A673 (cell line): ENCODE measurements at regions not wholly inside any gene's neighbourhood (a gene's known extent, or its start where the extent isn't known, plus 50 kb on each side); places are given as distances from the start of the nearest gene placed in this dataset.
"Not testable (repeated sequence)": the region's sequence is repeated elsewhere in the genome, so short reads cannot be mapped to it uniquely, and the experiment has no call there.

Source experiments
- BruUV-seq: library from RNA; stranded (reverse); fragments of 400-500 nt; replicated peaks from 2 replicates; lab custom pipeline; 2021; lab: Mats Ljungman, UMichigan
- CTCF ChIA-PET: fragments of 300-600 bp; sonication (Branson Sonifier 250); formaldehyde crosslinking; loops from one replicate; lab custom pipeline; 2022; ENCODE audit warnings: antibody characterized with exemption; lab: Charles Lee
- POLR2A ChIA-PET: fragments of 300-600 bp; sonication (Branson Sonifier 250); formaldehyde crosslinking; loops from one replicate; lab custom pipeline; 2022; ENCODE audit warnings: antibody characterized with exemption; ENCODE audit not compliant: low non-redundant PET; lab: Charles Lee
- DNase-seq: peaks from one replicate; pipeline ENCODE4 v3.0.0-alpha.2; 2015; ENCODE audit warnings: low spot score
- H3K27ac ChIP-seq: fragments of 200-600 bp; sonication (generic); 2 replicates; pipeline ENCODE4 v1.5.1; 2016; ENCODE audit warnings: mixed run types, low read depth, mild to moderate bottlenecking, mixed read lengths, antibody characterized with exemption, low read length; ENCODE audit not compliant: poor library complexity, severe bottlenecking
- H3K27me3 ChIP-seq: fragments of 200-600 bp; sonication (generic); replicated peaks from 2 replicates; pipeline ENCODE4 v1.6.1; 2017; ENCODE audit warnings: mixed run types, low read depth, mild to moderate bottlenecking, mixed read lengths, antibody characterized with exemption, low read length; ENCODE audit not compliant: insufficient read depth, poor library complexity
- H3K36me3 ChIP-seq: fragments of 200-600 bp; sonication (generic); 2 replicates; pipeline ENCODE4 v1.6.1; 2016; ENCODE audit warnings: mixed run types, mild to moderate bottlenecking, mixed read lengths, antibody characterized with exemption, low read length; ENCODE audit not compliant: insufficient read depth, poor library complexity, severe bottlenecking
- H3K4me1 ChIP-seq: fragments of 200-600 bp; sonication (generic); 2 replicates; pipeline ENCODE4 v1.6.1; 2017; ENCODE audit warnings: mixed run types, mild to moderate bottlenecking, mixed read lengths, antibody characterized with exemption, low read length; ENCODE audit not compliant: insufficient read depth, poor library complexity, severe bottlenecking
- H3K4me3 ChIP-seq: fragments of 200-600 bp; sonication (generic); 2 replicates; pipeline ENCODE4 v1.5.1; 2016; ENCODE audit warnings: low read depth, mixed run types, mild to moderate bottlenecking, mixed read lengths, low read length; ENCODE audit not compliant: poor library complexity, severe bottlenecking
- H3K9me3 ChIP-seq: fragments of 200-600 bp; sonication (generic); 2 replicates; pipeline ENCODE4 v1.6.1; 2016; ENCODE audit warnings: mixed run types, low read depth, mild to moderate bottlenecking, mixed read lengths, antibody characterized with exemption, low read length; ENCODE audit not compliant: poor library complexity, severe bottlenecking
- CTCF ChIP-seq: fragments of 300-800, 200-600 bp; sonication (generic); conservative IDR thresholded peaks from 2 replicates; pipeline ENCODE4 v1.5.1; 2017; ENCODE audit warnings: low read depth, mild to moderate bottlenecking, antibody characterized with exemption, low read length, moderate library complexity, mixed read lengths
- EZH2 ChIP-seq: fragments of 200-600 bp; sonication (generic); IDR thresholded peaks from 2 replicates; pipeline ENCODE4 v1.6.1; 2017; ENCODE audit warnings: borderline replicate concordance, low read depth, mild to moderate bottlenecking, mixed read lengths, antibody characterized with exemption, low read length; ENCODE audit not compliant: poor library complexity, severe bottlenecking
- intact Hi-C: fragments of 100-400 bp; cut with micrococcal nuclease; formaldehyde crosslinking; loops from one replicate; pipeline ENCODE4 v1.10.0; 2022; ENCODE audit not compliant: unreplicated experiment

DNA sequence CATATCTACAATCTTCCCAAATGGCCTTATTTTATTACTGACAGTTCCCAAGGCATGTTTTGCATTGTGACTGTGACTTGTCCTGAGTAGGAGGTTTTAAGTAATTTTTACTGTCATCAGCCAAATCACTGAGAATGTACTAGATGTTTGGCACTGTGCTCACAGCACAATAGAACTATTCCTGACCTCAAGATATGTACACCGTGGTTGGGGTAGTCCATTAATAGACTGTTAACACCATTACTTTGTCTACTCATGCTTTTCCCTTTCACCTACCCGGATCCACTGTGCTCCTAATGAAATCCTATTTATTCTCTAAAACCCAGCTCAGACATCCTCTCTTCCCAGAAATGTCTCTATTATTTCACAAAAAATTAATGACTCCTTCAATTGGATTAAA, 168.7 kb upstream of the TENM4 start:
- Histone ChIP-seq H3K9me3 (no peaks in the 10 kb centered on the region), H3K27ac (no peak overlapping the region), H3K4me1 (no peaks in the 10 kb centered on the region), H3K27me3 (peaks cover 9% of the 10 kb centered on the region), H3K4me3 (no peak overlapping the region), H3K36me3 (no peaks in the 10 kb centered on the region)
- CTCF ChIA-PET = no interaction called here
- intact Hi-C loops = loop anchor here (10.0 kb wide), 1 partner anchor 65 kb away; no protein-coding TSS in a partner anchor
- no TSS peak for BruUV-seq
- no peak for DNase-seq
- TF ChIP-seq CTCF (no peak), EZH2 (no peak)
- POLR2A ChIA-PET = no interaction called here

DNA sequence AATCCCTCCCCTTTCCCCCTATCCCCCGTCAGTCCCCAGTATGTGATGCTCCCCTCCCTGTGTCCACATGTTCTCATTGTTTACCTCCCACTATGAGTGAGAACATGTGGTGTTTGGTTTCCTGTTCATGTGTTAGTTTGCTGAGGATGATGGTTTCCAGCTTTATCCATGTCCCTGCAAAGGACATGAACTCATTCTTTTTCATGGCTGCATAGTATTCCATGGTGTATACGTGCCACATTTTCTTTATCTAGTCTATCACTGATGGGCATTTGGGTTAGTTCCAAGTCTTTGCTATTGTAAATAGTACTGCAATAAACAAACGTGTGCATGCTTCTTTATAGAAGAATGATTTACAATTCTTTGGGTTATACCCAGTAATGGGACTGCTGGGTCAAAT, 165.6 kb upstream of the TENM4 start:
- BruUV-seq, DNase-seq, H3K9me3 ChIP-seq, H3K4me1 ChIP-seq, H3K27me3 ChIP-seq, CTCF ChIA-PET, POLR2A ChIA-PET, H3K27ac ChIP-seq, H3K36me3 ChIP-seq, H3K4me3 ChIP-seq: not testable (repeated sequence)
- intact Hi-C loops = loop anchor here (10.0 kb wide), 1 partner anchor 62 kb away; no protein-coding TSS in a partner anchor

DNA sequence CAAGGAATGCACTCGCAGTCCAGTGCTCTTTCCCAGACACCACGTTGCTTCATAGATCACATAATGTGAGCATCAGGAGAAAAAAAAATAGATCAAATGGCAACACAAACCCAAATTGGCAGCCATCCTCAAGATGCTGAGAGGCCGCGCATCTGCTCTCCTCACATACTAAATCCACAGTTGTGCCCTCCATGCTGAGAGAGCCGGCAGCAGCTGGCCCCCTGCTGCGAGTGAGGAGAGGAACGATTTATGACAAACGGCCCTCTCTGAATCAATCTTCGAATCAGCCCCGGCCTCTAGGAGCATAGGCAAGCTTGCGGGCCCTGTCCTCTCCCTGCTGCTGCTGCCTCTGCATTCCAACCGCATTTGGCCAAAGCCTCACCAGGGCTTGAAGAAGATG, 159.9 kb upstream of the TENM4 start:
- no TSS peak for BruUV-seq

More for the DNA sequence above, 159.9 kb upstream of the TENM4 start:
- intact Hi-C loops = loop anchor here (10.0 kb wide), 1 partner anchor 56 kb away; no protein-coding TSS in a partner anchor
- POLR2A ChIA-PET = no interaction called here
- H3K4me1 ChIP-seq = no peaks in the 10 kb centered on the region
- TF ChIP-seq CTCF (no peak), EZH2 (no peak)
- no peak overlapping the region for H3K27ac ChIP-seq
- H3K4me3 ChIP-seq = no peak overlapping the region
- no peaks in the 10 kb centered on the region for H3K36me3 ChIP-seq
- CTCF ChIA-PET = no interaction called here
- no peaks in the 10 kb centered on the region for H3K9me3 ChIP-seq
- peaks cover 13% of the 10 kb centered on the region for H3K27me3 ChIP-seq
- DNase-seq = no peak
